Calu3 (cell line): ENCODE measurements at regions not wholly inside any gene's neighbourhood (a gene's known extent, or its start where the extent isn't known, plus 50 kb on each side); places are given as distances from the start of the nearest gene placed in this dataset.

Experiments
- BruUV-seq: library from RNA; stranded (reverse); fragments of 400-500 nt; replicated peaks from 2 replicates; lab custom pipeline; 2021; lab: Mats Ljungman, UMichigan
- CTCF ChIA-PET: fragments of 300-600 bp; sonication (Branson Sonifier 250); formaldehyde crosslinking; loops from one replicate; lab custom pipeline; 2022; ENCODE audit warnings: antibody characterized with exemption; lab: Charles Lee
- DNase-seq: peaks from one replicate; pipeline ENCODE4 v3.0.0; 2022
- H3K27ac Mint-ChIP-seq: one replicate; pipeline ENCODE4 v1.8.0; 2022; ENCODE audit warnings: mixed read lengths; ENCODE audit not compliant: unreplicated experiment
- H3K27me3 Mint-ChIP-seq: one replicate; pipeline ENCODE4 v1.8.0; 2022; ENCODE audit warnings: mixed read lengths; ENCODE audit not compliant: unreplicated experiment
- H3K36me3 Mint-ChIP-seq: one replicate; pipeline ENCODE4 v1.8.0; 2022; ENCODE audit warnings: mild to moderate bottlenecking, moderate library complexity, mixed read lengths; ENCODE audit not compliant: insufficient read depth, unreplicated experiment
- H3K4me1 Mint-ChIP-seq: one replicate; pipeline ENCODE4 v1.8.0; 2022; ENCODE audit warnings: mild to moderate bottlenecking, low read depth, mixed read lengths; ENCODE audit not compliant: unreplicated experiment
- H3K4me3 Mint-ChIP-seq: one replicate; pipeline ENCODE4 v1.8.0; 2022; ENCODE audit warnings: mild to moderate bottlenecking, low read depth, moderate library complexity, mixed read lengths; ENCODE audit not compliant: unreplicated experiment
- H3K9me3 Mint-ChIP-seq: one replicate; pipeline ENCODE4 v1.8.0; 2022; ENCODE audit warnings: low read depth, mixed read lengths; ENCODE audit not compliant: unreplicated experiment
- intact Hi-C: fragments of 100-400 bp; cut with micrococcal nuclease; formaldehyde crosslinking; loops from one replicate; pipeline ENCODE4 v1.10.0; 2022; ENCODE audit not compliant: unreplicated experiment
- TF ChIP-seq, protein P1 (sequence below): fragments of 200-600 bp; IDR thresholded peaks from one replicate; pipeline ENCODE4 v1.8.0; 2022; ENCODE audit warnings: antibody characterized with exemption; ENCODE audit not compliant: unreplicated experiment

DNA sequence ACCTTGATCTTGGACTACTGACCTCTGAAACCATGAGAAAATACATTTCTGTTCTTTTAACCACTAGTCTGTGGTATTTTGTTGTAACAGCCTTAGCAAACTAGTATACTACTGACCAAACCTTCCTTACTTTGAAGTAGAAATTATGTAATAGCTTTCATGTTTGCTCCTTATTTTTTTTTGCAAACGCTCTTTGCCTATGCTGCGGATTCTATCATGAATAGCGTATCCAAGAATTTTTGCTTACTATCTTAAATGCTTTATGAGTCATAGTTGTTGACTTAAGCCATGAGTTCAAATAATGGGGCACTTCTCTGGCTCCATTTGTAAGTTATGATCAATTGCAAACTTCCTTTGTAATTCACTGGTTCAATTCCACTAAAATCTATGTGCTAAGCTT is 154.8 kb upstream of the CYLC2 start:
- Mint-ChIP-seq H3K9me3 (no peaks in the 10 kb centered on the region), H3K4me1 (peaks cover 20% of the 10 kb centered on the region), H3K27me3 (no peaks in the 10 kb centered on the region), H3K27ac (no peak overlapping the region), H3K36me3 (no peaks in the 10 kb centered on the region), H3K4me3 (no peak overlapping the region)
- TF ChIP-seq, protein P1, sequence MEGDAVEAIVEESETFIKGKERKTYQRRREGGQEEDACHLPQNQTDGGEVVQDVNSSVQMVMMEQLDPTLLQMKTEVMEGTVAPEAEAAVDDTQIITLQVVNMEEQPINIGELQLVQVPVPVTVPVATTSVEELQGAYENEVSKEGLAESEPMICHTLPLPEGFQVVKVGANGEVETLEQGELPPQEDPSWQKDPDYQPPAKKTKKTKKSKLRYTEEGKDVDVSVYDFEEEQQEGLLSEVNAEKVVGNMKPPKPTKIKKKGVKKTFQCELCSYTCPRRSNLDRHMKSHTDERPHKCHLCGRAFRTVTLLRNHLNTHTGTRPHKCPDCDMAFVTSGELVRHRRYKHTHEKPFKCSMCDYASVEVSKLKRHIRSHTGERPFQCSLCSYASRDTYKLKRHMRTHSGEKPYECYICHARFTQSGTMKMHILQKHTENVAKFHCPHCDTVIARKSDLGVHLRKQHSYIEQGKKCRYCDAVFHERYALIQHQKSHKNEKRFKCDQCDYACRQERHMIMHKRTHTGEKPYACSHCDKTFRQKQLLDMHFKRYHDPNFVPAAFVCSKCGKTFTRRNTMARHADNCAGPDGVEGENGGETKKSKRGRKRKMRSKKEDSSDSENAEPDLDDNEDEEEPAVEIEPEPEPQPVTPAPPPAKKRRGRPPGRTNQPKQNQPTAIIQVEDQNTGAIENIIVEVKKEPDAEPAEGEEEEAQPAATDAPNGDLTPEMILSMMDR = no peak
- DNase-seq = no peak
- no TSS peak for BruUV-seq
- intact Hi-C loops = no loop called here
- CTCF ChIA-PET = no interaction called here

DNA sequence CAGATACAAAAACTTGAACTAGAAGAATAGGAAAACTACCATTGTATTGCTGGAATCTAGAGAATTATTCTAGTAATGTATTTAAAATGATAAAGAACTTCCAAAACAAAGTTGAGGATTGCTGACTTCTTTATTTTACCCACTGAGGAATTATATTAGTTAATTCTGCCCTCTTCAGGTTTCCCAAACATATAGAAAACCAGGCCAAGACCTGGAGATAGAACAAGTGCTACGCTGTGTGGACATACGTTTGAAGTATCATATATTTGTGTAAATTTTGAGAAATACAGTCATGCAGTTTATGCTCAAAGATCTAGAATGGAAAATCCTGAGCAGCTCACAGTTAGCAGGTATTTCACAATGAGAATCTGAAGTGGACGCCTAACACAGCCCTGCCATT is 162.3 kb upstream of the CYLC2 start:
- Mint-ChIP-seq H3K9me3 (no peaks in the 10 kb centered on the region), H3K27me3 (no peaks in the 10 kb centered on the region), H3K4me3 (no peak overlapping the region), H3K36me3 (no peaks in the 10 kb centered on the region), H3K27ac (no peak overlapping the region), H3K4me1 (no peaks in the 10 kb centered on the region)
- CTCF ChIA-PET = no interaction called here
- TF ChIP-seq, protein P1 = no peak
- intact Hi-C loops = no loop called here
- no peak for DNase-seq
- BruUV-seq = no TSS peak

DNA sequence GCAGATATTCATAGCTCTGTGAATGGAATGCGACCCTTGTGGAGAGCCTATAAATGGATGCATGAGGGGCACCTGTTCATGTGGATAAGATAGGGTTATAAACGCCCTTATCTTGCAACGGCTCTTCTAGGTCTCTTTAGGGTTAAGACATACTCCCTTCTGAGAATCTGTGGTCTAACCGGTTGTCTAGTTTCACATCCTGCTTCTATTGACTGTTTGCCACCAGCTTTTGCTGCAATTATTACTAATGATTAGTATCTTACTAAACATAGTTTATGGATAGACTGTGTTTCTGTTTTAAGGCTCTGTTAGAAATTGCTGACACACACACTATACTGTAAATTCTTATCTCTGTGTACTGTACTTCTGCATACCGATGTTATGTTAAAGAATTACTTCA is 198.9 kb upstream of the CYLC2 start:
- DNase-seq = no peak
- Mint-ChIP-seq H3K27ac (no peak overlapping the region), H3K27me3 (no peaks in the 10 kb centered on the region), H3K9me3 (peaks cover 6% of the 10 kb centered on the region), H3K36me3 (no peaks in the 10 kb centered on the region), H3K4me3 (no peak overlapping the region), H3K4me1 (peaks cover 9% of the 10 kb centered on the region)
- BruUV-seq = no TSS peak
- TF ChIP-seq, protein P1 = no peak
- CTCF ChIA-PET = no interaction called here
- intact Hi-C loops = no loop called here

DNA sequence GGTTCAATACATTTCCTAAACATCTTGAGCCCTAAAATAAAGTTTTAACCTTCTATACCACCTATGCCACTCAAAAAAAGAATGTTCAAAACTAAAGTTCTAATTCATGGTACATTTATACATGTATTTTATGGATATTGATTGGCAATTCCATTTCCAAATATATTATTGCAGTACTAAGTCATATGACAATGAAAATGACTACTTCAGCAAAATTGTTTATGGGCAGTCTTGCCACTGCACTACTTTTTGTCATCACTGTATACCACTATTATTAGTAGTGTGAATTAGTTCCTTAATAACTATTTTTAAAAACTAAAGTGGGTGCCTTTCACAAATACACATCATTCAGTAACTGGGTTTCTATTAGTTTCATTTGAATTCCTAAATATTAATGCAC is 199.6 kb upstream of the CYLC2 start:
- CTCF ChIA-PET = no interaction called here
- TF ChIP-seq, protein P1 = no peak
- intact Hi-C loops = no loop called here
- H3K9me3 Mint-ChIP-seq = peaks cover 6% of the 10 kb centered on the region
- no peak for DNase-seq
- H3K36me3 Mint-ChIP-seq = no peaks in the 10 kb centered on the region
- H3K4me1 Mint-ChIP-seq = peaks cover 9% of the 10 kb centered on the region
- H3K27me3 Mint-ChIP-seq = no peaks in the 10 kb centered on the region
- no peak overlapping the region for H3K4me3 Mint-ChIP-seq
- no TSS peak for BruUV-seq
- H3K27ac Mint-ChIP-seq = no peak overlapping the region
